ENCODE measurements at regions not wholly inside any gene's neighbourhood (a gene's known extent, or its start where the extent isn't known, plus 50 kb on each side); places are given as distances from the start of the nearest gene placed in this dataset.

GRCh38 chr9:105073147-105073546, 145.2 kb upstream of the ABCA1 start:
- DNase-seq (ENCODE audit: low read depth): peak; percentile 67
- TF ChIP-seq, protein P1, sequence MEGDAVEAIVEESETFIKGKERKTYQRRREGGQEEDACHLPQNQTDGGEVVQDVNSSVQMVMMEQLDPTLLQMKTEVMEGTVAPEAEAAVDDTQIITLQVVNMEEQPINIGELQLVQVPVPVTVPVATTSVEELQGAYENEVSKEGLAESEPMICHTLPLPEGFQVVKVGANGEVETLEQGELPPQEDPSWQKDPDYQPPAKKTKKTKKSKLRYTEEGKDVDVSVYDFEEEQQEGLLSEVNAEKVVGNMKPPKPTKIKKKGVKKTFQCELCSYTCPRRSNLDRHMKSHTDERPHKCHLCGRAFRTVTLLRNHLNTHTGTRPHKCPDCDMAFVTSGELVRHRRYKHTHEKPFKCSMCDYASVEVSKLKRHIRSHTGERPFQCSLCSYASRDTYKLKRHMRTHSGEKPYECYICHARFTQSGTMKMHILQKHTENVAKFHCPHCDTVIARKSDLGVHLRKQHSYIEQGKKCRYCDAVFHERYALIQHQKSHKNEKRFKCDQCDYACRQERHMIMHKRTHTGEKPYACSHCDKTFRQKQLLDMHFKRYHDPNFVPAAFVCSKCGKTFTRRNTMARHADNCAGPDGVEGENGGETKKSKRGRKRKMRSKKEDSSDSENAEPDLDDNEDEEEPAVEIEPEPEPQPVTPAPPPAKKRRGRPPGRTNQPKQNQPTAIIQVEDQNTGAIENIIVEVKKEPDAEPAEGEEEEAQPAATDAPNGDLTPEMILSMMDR (IDR thresholded peaks at IDR 0.05; ENCODE audit: insufficient read depth, low read length): no peak
- H3K4me3 ChIP-seq (ENCODE audit: low read depth, low read length): no peak overlapping the region

DNA sequence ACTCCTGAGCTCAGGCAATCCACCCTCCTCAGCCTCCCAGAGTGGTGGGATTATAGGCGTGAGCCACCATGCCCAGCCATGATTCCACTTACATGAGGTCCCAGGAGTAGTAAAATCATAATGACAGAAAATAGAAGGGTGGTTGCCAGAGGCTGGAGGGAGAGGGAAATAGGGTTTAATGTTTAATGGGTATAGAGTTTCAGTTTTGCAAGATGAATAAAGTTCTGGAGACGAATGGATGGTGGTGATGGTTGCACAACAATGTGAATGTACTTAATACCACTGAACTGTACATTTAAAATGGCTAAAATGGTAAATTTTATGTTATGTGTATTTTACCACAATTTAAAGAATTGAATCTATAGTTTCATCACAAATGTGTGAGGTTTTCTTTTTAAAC, 146.5 kb upstream of the ABCA1 start:
- TF ChIP-seq, protein P1 (IDR thresholded peaks at IDR 0.05; ENCODE audit: insufficient read depth, low read length): no peak
- DNase-seq (ENCODE audit: low read depth): no peak
- no peak overlapping the region for H3K4me3 ChIP-seq (ENCODE audit: low read depth, low read length)

- H3K4me3 ChIP-seq (ENCODE audit: low read depth, low read length): no peak overlapping the region
- TF ChIP-seq, protein P1 (IDR thresholded peaks at IDR 0.05; ENCODE audit: insufficient read depth, low read length): no peak
- no peak for DNase-seq (ENCODE audit: low read depth)
Measured at GRCh38 chr9:105076729-105077128, 148.8 kb upstream of the ABCA1 start.

GRCh38 chr9:105079457-105079856, 151.5 kb upstream of the ABCA1 start:
- no peak for DNase-seq (ENCODE audit: low read depth)
- TF ChIP-seq, protein P1 (IDR thresholded peaks at IDR 0.05; ENCODE audit: insufficient read depth, low read length): no peak
- no peak overlapping the region for H3K4me3 ChIP-seq (ENCODE audit: low read depth, low read length)

GRCh38 chr9:105082843-105083242, 154.9 kb upstream of the ABCA1 start:
- no peak for DNase-seq (ENCODE audit: low read depth)
- TF ChIP-seq, protein P1 (IDR thresholded peaks at IDR 0.05; ENCODE audit: insufficient read depth, low read length): no peak
- H3K4me3 ChIP-seq (ENCODE audit: low read depth, low read length): no peak overlapping the region

DNA sequence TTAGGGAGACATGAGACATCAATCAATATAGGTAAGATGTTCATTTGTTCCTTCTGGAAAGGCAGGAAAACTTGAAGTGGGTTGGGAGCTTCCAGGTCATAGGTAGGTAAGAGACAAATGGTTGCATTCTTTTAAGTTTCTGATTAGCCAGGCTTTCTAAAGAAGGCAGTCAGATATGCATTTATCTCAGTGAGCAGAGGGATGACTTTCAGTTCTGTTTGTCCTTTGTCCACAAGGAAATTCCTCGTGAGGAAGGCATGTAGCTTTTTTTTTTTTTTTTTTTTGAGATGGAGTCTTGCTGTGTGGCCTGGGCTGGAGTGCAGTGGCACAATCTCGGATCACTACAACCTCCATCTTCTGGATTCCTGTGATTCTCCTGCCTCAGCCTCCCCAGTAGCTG, 155.3 kb upstream of the ABCA1 start:
- DNase-seq (ENCODE audit: low read depth): no peak
- H3K4me3 ChIP-seq (ENCODE audit: low read depth, low read length): no peak overlapping the region
- TF ChIP-seq, protein P1 (IDR thresholded peaks at IDR 0.05; ENCODE audit: insufficient read depth, low read length): no peak
